GM23338 (cell line): ENCODE measurements at regions not wholly inside any gene's neighbourhood (a gene's known extent, or its start where the extent isn't known, plus 50 kb on each side); places are given as distances from the start of the nearest gene placed in this dataset.

Experiments used
- ATAC-seq: fragments of 200-7000 bp; cut with Tn5 transposase; 3 replicates; pipeline ENCODE4 v1.9.1; 2020
- DNase-seq: peaks from one replicate; pipeline ENCODE4 v3.0.0-alpha.2; 2015; ENCODE audit warnings: low spot score
- H2AFZ ChIP-seq: fragments of 200-600 bp; sonication (generic); 2 replicates; pipeline ENCODE4 v1.8.0; 2016; ENCODE audit warnings: antibody characterized with exemption, mild to moderate bottlenecking, moderate library complexity
- H3F3A ChIP-seq: fragments of 200-600 bp; sonication (generic); replicated peaks from 2 replicates; pipeline ENCODE4 v1.8.0; 2017; ENCODE audit warnings: antibody characterized with exemption, mixed run types, low read depth
- H3K27ac ChIP-seq: fragments of 200-600 bp; sonication (generic); 2 replicates; pipeline ENCODE4 v1.6.1; 2016; ENCODE audit warnings: low read depth
- H3K27me3 ChIP-seq: fragments of 200-600 bp; sonication (generic); 2 replicates; pipeline ENCODE4 v1.8.0; 2016; ENCODE audit warnings: mild to moderate bottlenecking, mixed run types, moderate library complexity; ENCODE audit not compliant: insufficient read depth
- H3K36me3 ChIP-seq: fragments of 200-600 bp; sonication (generic); 2 replicates; pipeline ENCODE4 v1.8.0; 2016; ENCODE audit warnings: mild to moderate bottlenecking; ENCODE audit not compliant: insufficient read depth
- H3K4me1 ChIP-seq: fragments of 200-600 bp; sonication (generic); 2 replicates; pipeline ENCODE4 v1.8.0; 2016; ENCODE audit warnings: mild to moderate bottlenecking, moderate library complexity; ENCODE audit not compliant: insufficient read depth
- H3K4me2 ChIP-seq: fragments of 200-600 bp; sonication (generic); 2 replicates; pipeline ENCODE4 v1.7.1; 2017; ENCODE audit warnings: mixed run types
- H3K4me3 ChIP-seq: fragments of 200-600 bp; sonication (generic); 2 replicates; pipeline ENCODE4 v1.6.1; 2016; ENCODE audit warnings: mixed run types
- H3K79me2 ChIP-seq: fragments of 200-600 bp; sonication (generic); replicated peaks from 2 replicates; pipeline ENCODE4 v1.8.0; 2017; ENCODE audit warnings: mild to moderate bottlenecking; ENCODE audit not compliant: insufficient read depth
- H3K9me2 ChIP-seq: fragments of 200-600 bp; sonication (generic); 2 replicates; pipeline ENCODE4 v1.8.0; 2017; ENCODE audit not compliant: insufficient read depth
- H4K20me1 ChIP-seq: fragments of 200-600 bp; sonication (generic); replicated peaks from 2 replicates; pipeline ENCODE4 v1.8.0; 2017; ENCODE audit warnings: mild to moderate bottlenecking; ENCODE audit not compliant: insufficient read depth
- H3K27ac Mint-ChIP-seq: 2 replicates; pipeline ENCODE4 v1.8.0; 2020; ENCODE audit warnings: inconsistent platforms, mild to moderate bottlenecking, moderate library complexity, mixed read lengths
- H3K27me3 Mint-ChIP-seq: 3 replicates; pipeline ENCODE4 v1.8.0; 2022; ENCODE audit warnings: low read depth, mild to moderate bottlenecking, moderate library complexity, mixed read lengths, inconsistent platforms; ENCODE audit not compliant: insufficient read depth, poor library complexity
- H3K36me3 Mint-ChIP-seq: 3 replicates; pipeline ENCODE4 v1.8.0; 2021; ENCODE audit warnings: low read depth, mild to moderate bottlenecking, inconsistent platforms, moderate library complexity, mixed read lengths
- H3K4me1 Mint-ChIP-seq: 3 replicates; pipeline ENCODE4 v1.8.0; 2020; ENCODE audit warnings: mild to moderate bottlenecking, inconsistent platforms, mixed read lengths
- H3K4me3 Mint-ChIP-seq: 3 replicates; pipeline ENCODE4 v1.8.0; 2021; ENCODE audit warnings: moderate library complexity, mild to moderate bottlenecking, inconsistent platforms, mixed read lengths
- H3K9me3 Mint-ChIP-seq: 3 replicates; pipeline ENCODE4 v1.8.0; 2020; ENCODE audit warnings: moderate library complexity, mild to moderate bottlenecking, inconsistent platforms, mixed read lengths
- EZH2 ChIP-seq: fragments of 200-600 bp; sonication (generic); IDR thresholded peaks from one replicate; pipeline ENCODE4 v1.8.0; 2017; ENCODE audit warnings: antibody characterized with exemption, mild to moderate bottlenecking, low read depth; ENCODE audit not compliant: unreplicated experiment
- EZH2phosphoT487 ChIP-seq: fragments of 200-600 bp; sonication (generic); IDR thresholded peaks from one replicate; pipeline ENCODE4 v1.8.1; 2018; ENCODE audit warnings: antibody characterized with exemption; ENCODE audit not compliant: unreplicated experiment
- JUNB ChIP-seq: IDR thresholded peaks from one replicate; pipeline ENCODE4 v1.6.1; 2016; ENCODE audit warnings: antibody characterized with exemption; ENCODE audit not compliant: unreplicated experiment
- NANOG ChIP-seq: IDR thresholded peaks from 2 replicates; pipeline ENCODE4 v1.6.1; 2016; ENCODE audit warnings: antibody characterized with exemption, borderline replicate concordance
- POLR2AphosphoS5 ChIP-seq: IDR thresholded peaks from 2 replicates; pipeline ENCODE4 v1.6.1; 2016; ENCODE audit warnings: antibody characterized with exemption, low read depth
- STAT1 ChIP-seq: IDR thresholded peaks from one replicate; pipeline ENCODE4 v1.6.1; 2016; ENCODE audit warnings: antibody characterized with exemption; ENCODE audit not compliant: unreplicated experiment
- ZNF114 ChIP-seq: fragments of 250-450 bp; sonication (Bioruptor Pico); IDR thresholded peaks from 2 replicates; pipeline ENCODE4 v1.5.0; 2020; ENCODE audit warnings: mild to moderate bottlenecking, moderate library complexity
- TF ChIP-seq, protein P1 (sequence below): IDR thresholded peaks from 2 replicates; pipeline ENCODE4 v1.6.1; 2016; ENCODE audit warnings: antibody characterized with exemption
- TF ChIP-seq, protein P2 (sequence below): IDR thresholded peaks from one replicate; pipeline ENCODE4 v1.6.1; 2018; ENCODE audit warnings: antibody characterized with exemption; ENCODE audit not compliant: unreplicated experiment
- TF ChIP-seq, protein P3 (sequence below): fragments of 250-450 bp; sonication (Bioruptor Pico); IDR thresholded peaks from 2 replicates; pipeline ENCODE4 v1.5.0; 2020; ENCODE audit warnings: mild to moderate bottlenecking, moderate library complexity

DNA sequence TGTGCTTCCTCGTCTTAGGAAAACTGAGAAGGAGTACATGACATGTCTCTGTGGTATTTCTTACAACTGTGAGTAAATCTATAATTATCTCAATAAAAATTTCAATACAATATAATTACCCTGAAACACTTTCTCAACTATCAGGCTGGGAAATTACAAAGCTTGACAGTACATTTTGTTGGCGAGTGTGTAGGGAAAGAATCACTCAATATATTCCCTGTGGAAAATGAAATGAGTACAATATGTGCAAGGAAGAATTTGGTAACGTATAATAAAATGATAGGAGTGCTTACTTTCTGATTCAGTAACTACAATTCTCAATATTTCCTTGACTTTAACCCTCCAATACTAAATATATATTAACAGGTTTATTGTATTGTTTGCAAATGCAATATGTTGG lies 818.2 kb upstream of the CADM2 start:
- Histone ChIP-seq H3K27me3 (no peaks in the 10 kb centered on the region), H3K36me3 (no peaks in the 10 kb centered on the region), H3K27ac (no peak overlapping the region), H3K4me1 (no peaks in the 10 kb centered on the region), H4K20me1 (no peaks in the 10 kb centered on the region), H3K4me2 (no peak overlapping the region), H3K9me2 (no peaks in the 10 kb centered on the region), H2AFZ (no peak overlapping the region), H3K4me3 (no peak overlapping the region), H3K79me2 (no peaks in the 10 kb centered on the region), H3F3A (no peaks in the 10 kb centered on the region)
- ATAC-seq (no peak), DNase-seq (no peak)
- Mint-ChIP-seq H3K36me3 (no peaks in the 10 kb centered on the region), H3K27me3 (peaks cover 3% of the 10 kb centered on the region), H3K9me3 (no peaks in the 10 kb centered on the region), H3K4me3 (no peak overlapping the region), H3K27ac (no peak overlapping the region), H3K4me1 (no peaks in the 10 kb centered on the region)
- TF ChIP-seq JUNB: no peak
- TF ChIP-seq, protein P1, sequence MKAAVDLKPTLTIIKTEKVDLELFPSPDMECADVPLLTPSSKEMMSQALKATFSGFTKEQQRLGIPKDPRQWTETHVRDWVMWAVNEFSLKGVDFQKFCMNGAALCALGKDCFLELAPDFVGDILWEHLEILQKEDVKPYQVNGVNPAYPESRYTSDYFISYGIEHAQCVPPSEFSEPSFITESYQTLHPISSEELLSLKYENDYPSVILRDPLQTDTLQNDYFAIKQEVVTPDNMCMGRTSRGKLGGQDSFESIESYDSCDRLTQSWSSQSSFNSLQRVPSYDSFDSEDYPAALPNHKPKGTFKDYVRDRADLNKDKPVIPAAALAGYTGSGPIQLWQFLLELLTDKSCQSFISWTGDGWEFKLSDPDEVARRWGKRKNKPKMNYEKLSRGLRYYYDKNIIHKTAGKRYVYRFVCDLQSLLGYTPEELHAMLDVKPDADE: no peak

DNA sequence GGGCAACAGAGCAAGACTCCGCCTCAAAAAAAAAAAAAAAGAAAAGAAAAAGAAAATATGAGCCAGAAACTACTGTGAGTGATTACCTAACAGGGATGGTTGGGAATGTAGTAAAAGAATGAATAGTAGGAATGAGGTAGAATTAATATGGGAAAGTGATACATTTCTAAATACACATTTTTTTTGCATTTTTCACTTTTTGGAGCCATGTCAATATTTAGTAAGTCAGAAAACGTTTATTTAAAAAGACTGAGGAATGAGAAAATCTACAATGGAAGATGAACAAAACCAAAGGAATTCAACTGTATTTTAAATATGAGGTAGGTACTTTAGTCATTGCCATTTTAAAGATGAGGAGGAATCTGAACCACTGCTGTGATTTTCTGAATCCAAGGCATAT lies 817.2 kb upstream of the CADM2 start:
- Histone ChIP-seq H3K4me3 (no peak overlapping the region), H3K79me2 (no peaks in the 10 kb centered on the region), H3K27ac (no peak overlapping the region), H3K4me1 (no peaks in the 10 kb centered on the region), H3K27me3 (no peaks in the 10 kb centered on the region), H2AFZ (no peak overlapping the region), H3K9me2 (no peaks in the 10 kb centered on the region), H3K36me3 (no peaks in the 10 kb centered on the region), H3K4me2 (no peak overlapping the region), H4K20me1 (no peaks in the 10 kb centered on the region), H3F3A (no peaks in the 10 kb centered on the region)
- Mint-ChIP-seq H3K27me3 (no peaks in the 10 kb centered on the region), H3K36me3 (no peaks in the 10 kb centered on the region), H3K4me3 (no peak overlapping the region), H3K4me1 (no peaks in the 10 kb centered on the region), H3K9me3 (no peaks in the 10 kb centered on the region), H3K27ac (no peak overlapping the region)
- ATAC-seq (no peak), DNase-seq (no peak)
- TF ChIP-seq POLR2AphosphoS5: no peak
- no peak for TF ChIP-seq JUNB
- TF ChIP-seq ZNF114: no peak
- TF ChIP-seq, protein P1: no peak
- TF ChIP-seq EZH2: no peak
- TF ChIP-seq EZH2phosphoT487: no peak
- TF ChIP-seq, protein P2, sequence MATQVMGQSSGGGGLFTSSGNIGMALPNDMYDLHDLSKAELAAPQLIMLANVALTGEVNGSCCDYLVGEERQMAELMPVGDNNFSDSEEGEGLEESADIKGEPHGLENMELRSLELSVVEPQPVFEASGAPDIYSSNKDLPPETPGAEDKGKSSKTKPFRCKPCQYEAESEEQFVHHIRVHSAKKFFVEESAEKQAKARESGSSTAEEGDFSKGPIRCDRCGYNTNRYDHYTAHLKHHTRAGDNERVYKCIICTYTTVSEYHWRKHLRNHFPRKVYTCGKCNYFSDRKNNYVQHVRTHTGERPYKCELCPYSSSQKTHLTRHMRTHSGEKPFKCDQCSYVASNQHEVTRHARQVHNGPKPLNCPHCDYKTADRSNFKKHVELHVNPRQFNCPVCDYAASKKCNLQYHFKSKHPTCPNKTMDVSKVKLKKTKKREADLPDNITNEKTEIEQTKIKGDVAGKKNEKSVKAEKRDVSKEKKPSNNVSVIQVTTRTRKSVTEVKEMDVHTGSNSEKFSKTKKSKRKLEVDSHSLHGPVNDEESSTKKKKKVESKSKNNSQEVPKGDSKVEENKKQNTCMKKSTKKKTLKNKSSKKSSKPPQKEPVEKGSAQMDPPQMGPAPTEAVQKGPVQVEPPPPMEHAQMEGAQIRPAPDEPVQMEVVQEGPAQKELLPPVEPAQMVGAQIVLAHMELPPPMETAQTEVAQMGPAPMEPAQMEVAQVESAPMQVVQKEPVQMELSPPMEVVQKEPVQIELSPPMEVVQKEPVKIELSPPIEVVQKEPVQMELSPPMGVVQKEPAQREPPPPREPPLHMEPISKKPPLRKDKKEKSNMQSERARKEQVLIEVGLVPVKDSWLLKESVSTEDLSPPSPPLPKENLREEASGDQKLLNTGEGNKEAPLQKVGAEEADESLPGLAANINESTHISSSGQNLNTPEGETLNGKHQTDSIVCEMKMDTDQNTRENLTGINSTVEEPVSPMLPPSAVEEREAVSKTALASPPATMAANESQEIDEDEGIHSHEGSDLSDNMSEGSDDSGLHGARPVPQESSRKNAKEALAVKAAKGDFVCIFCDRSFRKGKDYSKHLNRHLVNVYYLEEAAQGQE: no peak
- no peak for TF ChIP-seq STAT1
- TF ChIP-seq NANOG: no peak
- TF ChIP-seq, protein P3, sequence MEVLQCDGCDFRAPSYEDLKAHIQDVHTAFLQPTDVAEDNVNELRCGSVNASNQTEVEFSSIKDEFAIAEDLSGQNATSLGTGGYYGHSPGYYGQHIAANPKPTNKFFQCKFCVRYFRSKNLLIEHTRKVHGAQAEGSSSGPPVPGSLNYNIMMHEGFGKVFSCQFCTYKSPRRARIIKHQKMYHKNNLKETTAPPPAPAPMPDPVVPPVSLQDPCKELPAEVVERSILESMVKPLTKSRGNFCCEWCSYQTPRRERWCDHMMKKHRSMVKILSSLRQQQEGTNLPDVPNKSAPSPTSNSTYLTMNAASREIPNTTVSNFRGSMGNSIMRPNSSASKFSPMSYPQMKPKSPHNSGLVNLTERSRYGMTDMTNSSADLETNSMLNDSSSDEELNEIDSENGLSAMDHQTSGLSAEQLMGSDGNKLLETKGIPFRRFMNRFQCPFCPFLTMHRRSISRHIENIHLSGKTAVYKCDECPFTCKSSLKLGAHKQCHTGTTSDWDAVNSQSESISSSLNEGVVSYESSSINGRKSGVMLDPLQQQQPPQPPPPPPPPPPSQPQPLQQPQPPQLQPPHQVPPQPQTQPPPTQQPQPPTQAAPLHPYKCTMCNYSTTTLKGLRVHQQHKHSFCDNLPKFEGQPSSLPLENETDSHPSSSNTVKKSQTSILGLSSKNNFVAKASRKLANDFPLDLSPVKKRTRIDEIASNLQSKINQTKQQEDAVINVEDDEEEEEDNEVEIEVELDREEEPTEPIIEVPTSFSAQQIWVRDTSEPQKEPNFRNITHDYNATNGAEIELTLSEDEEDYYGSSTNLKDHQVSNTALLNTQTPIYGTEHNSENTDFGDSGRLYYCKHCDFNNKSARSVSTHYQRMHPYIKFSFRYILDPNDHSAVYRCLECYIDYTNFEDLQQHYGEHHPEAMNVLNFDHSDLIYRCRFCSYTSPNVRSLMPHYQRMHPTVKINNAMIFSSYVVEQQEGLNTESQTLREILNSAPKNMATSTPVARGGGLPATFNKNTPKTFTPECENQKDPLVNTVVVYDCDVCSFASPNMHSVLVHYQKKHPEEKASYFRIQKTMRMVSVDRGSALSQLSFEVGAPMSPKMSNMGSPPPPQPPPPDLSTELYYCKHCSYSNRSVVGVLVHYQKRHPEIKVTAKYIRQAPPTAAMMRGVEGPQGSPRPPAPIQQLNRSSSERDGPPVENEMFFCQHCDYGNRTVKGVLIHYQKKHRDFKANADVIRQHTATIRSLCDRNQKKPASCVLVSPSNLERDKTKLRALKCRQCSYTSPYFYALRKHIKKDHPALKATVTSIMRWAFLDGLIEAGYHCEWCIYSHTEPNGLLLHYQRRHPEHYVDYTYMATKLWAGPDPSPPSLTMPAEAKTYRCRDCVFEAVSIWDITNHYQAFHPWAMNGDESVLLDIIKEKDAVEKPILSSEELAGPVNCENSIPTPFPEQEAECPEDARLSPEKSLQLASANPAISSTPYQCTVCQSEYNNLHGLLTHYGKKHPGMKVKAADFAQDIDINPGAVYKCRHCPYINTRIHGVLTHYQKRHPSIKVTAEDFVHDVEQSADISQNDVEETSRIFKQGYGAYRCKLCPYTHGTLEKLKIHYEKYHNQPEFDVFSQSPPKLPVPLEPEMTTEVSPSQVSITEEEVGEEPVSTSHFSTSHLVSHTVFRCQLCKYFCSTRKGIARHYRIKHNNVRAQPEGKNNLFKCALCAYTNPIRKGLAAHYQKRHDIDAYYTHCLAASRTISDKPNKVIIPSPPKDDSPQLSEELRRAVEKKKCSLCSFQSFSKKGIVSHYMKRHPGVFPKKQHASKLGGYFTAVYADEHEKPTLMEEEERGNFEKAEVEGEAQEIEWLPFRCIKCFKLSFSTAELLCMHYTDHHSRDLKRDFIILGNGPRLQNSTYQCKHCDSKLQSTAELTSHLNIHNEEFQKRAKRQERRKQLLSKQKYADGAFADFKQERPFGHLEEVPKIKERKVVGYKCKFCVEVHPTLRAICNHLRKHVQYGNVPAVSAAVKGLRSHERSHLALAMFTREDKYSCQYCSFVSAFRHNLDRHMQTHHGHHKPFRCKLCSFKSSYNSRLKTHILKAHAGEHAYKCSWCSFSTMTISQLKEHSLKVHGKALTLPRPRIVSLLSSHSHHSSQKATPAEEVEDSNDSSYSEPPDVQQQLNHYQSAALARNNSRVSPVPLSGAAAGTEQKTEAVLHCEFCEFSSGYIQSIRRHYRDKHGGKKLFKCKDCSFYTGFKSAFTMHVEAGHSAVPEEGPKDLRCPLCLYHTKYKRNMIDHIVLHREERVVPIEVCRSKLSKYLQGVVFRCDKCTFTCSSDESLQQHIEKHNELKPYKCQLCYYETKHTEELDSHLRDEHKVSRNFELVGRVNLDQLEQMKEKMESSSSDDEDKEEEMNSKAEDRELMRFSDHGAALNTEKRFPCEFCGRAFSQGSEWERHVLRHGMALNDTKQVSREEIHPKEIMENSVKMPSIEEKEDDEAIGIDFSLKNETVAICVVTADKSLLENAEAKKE (CRISPR knock-in tag): no peak
